Fibroblast of skin of right biceps (primary cell): ENCODE measurements at regions not wholly inside any gene's neighbourhood (a gene's known extent, or its start where the extent isn't known, plus 50 kb on each side); places are given as distances from the start of the nearest gene placed in this dataset.

Source experiments
- DNase-seq: peaks from one replicate; pipeline ENCODE4 v3.0.0-alpha.2; 2013

DNA sequence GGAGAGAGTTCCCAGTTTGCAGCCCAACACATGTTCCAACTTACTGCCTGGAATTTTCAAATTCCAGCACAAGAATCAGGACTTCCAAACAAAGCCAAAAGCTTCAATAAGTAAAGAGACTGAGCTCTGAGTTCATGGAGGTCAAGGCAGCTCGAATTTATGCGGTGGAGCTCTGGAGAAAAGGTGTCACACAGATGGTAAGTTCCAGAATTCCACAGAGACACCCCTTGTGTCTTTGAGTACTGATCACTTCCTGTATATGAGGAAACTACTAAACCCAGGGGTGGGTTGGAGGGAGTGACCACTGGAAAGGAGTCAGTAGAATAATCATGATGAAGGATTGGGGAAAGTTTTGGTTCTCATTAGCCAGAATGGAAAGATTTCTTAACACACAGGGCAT, 118.5 kb upstream of the GUCY1A1 start:
- DNase-seq: peak; percentile 26

- no peak for DNase-seq
Measured at GRCh38 chr4:155546451-155546850, 120.2 kb upstream of the GUCY1A1 start.

DNA sequence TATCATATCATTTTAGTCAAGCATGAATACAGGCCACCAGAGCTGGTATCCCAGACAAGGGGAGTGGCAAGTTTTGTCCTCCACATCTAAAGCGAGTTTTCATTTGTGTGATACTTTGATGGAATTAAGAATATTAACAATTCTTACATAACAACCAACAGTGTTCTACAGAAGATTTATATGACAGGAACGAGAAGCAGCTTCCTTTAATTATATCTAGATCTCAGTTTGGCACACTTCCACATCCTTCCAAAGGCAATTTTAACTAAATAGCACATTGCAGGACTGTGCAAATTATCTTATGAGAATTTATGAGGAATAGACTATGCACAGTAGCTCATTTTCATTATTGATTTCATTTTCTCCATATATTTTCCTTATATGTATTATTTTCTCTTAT, 121.2 kb upstream of the GUCY1A1 start:
- no peak for DNase-seq

DNA sequence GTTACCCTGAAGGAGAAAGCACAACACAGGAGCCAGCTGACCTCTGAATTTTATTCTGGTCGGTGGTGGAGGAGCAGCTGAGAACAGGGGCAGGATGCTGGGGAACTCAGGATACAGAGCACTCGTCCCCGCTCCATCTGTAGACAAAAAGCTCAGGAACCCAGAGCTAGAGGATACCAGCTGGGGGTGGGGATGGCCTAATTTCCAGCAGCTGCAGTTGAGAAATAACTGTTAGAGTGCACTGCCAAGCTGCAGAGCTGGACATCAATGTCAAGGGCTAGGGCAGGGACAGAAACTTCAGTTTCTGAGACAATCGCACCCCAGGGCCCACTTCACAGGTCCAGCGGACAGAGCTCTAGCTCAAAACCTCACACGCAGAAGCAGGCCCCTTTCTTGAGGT, 122.1 kb upstream of the GUCY1A1 start:
- DNase-seq: no peak

DNA sequence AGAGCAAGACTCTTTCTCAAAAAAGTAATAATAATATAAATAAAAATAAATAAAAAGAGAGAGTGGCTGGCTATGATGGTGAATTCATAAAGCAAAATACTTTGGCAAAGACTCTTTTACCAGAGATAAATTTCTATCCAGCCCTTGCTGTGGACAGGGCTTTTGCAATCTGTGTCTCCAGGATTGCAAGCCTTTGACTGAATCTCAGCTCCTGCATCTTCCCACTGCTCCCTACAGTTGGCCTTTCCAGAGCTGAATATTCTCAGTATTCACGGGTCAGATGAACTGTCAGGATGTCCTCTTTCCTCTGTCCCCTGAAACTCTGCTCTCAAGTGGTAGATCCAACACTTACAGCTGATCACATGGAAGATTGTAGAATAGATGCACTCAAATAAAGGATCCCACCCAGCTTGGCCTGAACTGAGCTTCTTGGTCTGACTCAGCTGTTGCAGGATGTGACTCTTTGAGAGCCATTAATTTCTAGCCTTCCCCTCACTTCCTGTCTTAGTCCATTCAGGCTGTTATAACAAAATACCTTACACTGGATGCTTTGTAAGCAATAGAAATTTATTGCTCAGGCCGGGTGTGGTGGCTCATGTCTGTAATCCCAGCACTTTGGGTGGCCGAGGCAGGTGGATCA, 123.4 kb upstream of the GUCY1A1 start:
- peak; percentile 76 for DNase-seq

GRCh38 chr4:155542415-155542814, 124.2 kb upstream of the GUCY1A1 start:
- no peak for DNase-seq

- peak; percentile 36 for DNase-seq
Measured at GRCh38 chr4:155541716-155542115, 124.9 kb upstream of the GUCY1A1 start.

DNA sequence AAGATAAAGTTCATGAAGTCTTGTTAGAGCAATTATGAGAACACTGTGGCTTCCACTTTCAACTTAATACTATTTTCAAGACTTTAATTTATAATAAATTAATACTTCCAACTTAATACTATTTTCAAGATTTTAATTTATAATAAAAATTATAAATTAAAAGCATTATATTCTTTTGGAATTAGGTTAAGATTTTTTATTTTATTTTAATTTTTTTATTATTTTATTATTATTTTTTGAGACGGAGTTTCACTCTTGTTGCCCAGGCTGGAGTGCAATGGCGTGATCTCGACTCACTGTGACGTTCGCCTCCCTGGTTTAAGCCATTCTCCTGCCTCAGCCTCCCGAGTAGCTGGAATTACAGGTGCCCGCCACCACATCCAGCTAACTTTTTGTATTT, 126.0 kb upstream of the GUCY1A1 start:
- no peak for DNase-seq

- DNase-seq: no peak
Measured at GRCh38 chr4:155539746-155540145, 126.9 kb upstream of the GUCY1A1 start.

- DNase-seq: no peak
Measured at GRCh38 chr4:155535802-155536454, 130.7 kb upstream of the GUCY1A1 start.

GRCh38 chr4:155532373-155533085, 134.1 kb upstream of the GUCY1A1 start:
- DNase-seq: no peak

GRCh38 chr4:155530857-155531256, 135.8 kb upstream of the GUCY1A1 start:
- no peak for DNase-seq

- no peak for DNase-seq
Measured at GRCh38 chr4:155530290-155530689, 136.4 kb upstream of the GUCY1A1 start.

DNA sequence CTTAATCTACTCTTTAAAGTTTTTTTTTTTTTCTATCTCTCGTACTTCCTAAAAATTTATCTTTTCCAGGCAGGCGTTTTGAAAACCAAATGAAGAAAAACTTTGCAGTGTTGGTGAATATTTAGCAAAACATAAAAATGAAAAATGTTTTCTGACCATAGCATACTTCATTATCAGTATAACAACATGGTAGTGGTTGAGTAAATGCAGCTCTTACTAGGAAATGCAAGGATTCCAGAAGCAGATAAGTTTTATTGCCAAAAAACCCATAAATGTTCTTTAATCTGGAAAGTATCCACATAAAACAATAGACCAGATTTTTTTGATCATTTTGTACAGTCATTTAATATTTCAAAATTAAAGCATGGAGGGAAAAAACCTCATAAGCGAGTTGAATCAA, 136.9 kb upstream of the GUCY1A1 start:
- no peak for DNase-seq

- DNase-seq: peak; percentile 17
Measured at GRCh38 chr4:155529272-155529671, 137.4 kb upstream of the GUCY1A1 start.

DNA sequence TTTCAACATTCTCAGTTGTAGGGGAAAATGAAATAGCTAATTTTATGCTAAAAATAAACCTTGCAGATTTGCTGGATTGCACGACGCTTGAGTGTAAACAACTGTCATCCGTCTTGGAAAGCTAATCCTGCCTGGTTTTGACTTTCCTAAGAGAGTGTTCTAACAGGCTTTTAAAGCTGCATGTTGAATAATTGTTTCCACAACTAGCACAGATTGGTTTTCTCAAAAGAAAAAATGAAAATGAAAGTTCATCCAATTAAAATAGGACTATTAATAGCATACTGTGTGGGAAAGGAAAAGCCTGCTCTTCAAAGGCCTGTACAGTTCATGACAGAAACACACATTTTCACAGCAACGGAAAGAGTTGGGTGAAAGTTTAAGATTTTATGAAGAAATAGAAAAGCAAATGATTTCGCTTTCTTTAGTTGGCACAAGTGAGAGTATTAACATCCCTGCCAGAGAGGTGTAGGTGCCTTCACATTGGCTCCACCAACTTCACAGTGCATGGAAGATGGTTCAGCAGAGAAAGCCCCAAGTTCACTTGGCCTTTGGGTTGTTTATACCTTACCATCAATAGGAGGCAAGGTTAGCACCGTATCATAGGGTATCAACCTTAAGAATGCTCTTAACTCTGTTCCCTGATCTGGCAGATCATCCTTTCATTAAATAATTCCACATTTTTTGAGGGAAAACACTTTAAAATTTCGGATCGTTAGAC, 140.0 kb upstream of the GUCY1A1 start:
- no peak for DNase-seq

DNA sequence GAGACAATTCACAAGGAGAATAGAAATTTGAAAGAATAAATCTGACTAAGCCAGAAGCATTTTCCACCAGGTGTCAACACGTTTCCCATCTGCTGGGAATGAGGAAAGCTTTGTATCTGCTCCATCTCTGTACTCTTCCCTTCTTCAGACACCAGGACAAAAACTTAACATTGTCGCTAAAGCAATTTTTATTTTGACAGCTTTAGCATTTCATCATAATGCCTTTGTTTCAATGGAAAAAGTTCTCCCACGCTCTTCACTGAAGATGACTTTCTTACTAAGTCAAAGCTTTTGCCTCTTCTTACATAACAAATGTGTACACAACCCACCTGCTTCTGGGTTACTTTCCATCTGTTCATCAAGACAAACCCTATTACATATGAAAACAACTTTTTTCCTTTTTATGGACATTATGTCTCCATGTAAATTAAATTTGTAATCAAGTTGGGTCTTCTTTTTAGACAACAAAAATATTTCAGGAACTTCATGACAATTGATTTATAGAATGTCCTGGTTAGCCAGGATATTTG, 141.7 kb upstream of the GUCY1A1 start:
- no peak for DNase-seq

- no peak for DNase-seq
Measured at GRCh38 chr4:155523358-155523757, 143.3 kb upstream of the GUCY1A1 start.

- DNase-seq: no peak
Measured at GRCh38 chr4:155522201-155522600, 144.4 kb upstream of the GUCY1A1 start.

- DNase-seq: no peak
Measured at GRCh38 chr4:155521382-155521781, 144.6 kb upstream of the MAP9 start.

DNA sequence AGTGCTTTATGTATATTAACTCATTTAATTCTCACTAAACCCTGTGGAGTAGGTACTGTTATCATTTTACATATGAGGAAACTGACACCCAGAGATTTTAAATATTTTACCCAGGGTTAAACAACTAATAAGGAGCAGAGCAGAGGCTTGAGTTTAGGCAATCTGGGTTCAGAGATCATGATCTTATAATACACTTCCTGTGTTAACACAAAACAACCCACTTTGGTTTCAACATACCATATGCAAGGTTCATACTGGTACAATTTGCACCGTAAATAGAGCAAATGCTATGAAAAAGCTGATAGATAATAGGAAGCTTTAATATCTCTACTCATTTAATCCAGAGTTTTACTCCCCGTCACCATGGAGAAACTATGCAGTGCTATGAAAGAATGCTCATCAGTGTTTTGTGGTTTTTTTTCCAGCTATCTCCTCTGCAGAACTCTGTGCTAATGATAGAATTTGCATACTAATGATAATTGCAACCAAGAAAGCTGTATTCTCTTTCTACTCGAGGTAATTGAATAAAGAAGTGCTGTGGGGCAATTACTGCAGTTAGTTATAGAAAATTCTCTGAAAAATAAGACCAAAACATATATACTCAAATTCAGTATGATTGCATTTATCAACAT, 138.8 kb upstream of the MAP9 start:
- DNase-seq: no peak

- no peak for DNase-seq
Measured at GRCh38 chr4:155514628-155515027, 137.9 kb upstream of the MAP9 start.

DNA sequence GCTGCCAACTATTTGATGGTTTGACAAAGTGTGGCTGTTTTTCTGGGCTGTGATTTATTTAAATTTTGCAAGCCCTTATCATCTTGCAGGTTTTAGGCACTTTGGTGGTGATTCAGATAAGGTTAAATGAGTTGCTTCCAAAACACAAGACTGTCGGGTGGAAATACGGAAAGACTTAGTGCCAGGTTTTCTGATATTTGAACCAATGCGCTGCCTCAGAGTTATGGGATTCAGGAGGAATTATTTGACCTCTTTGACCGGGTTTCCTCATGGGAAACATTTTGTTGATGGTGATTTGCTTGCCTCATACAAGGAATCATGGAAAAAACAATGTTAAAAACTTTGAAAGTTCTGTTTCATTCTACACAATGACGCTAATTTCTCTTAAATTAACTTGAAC, 136.1 kb upstream of the MAP9 start:
- DNase-seq: no peak
